GM23338 (cell line): ENCODE measurements at regions not wholly inside any gene's neighbourhood (a gene's known extent, or its start where the extent isn't known, plus 50 kb on each side); places are given as distances from the start of the nearest gene placed in this dataset.

Experiments
- ATAC-seq: fragments of 200-7000 bp; cut with Tn5 transposase; 3 replicates; pipeline ENCODE4 v1.9.1; 2020
- DNase-seq: peaks from one replicate; pipeline ENCODE4 v3.0.0-alpha.2; 2015; ENCODE audit warnings: low spot score
- H2AFZ ChIP-seq: fragments of 200-600 bp; sonication (generic); 2 replicates; pipeline ENCODE4 v1.8.0; 2016; ENCODE audit warnings: antibody characterized with exemption, mild to moderate bottlenecking, moderate library complexity
- H3F3A ChIP-seq: fragments of 200-600 bp; sonication (generic); replicated peaks from 2 replicates; pipeline ENCODE4 v1.8.0; 2017; ENCODE audit warnings: antibody characterized with exemption, mixed run types, low read depth
- H3K27ac ChIP-seq: fragments of 200-600 bp; sonication (generic); 2 replicates; pipeline ENCODE4 v1.6.1; 2016; ENCODE audit warnings: low read depth
- H3K27me3 ChIP-seq: fragments of 200-600 bp; sonication (generic); 2 replicates; pipeline ENCODE4 v1.8.0; 2016; ENCODE audit warnings: mild to moderate bottlenecking, mixed run types, moderate library complexity; ENCODE audit not compliant: insufficient read depth
- H3K36me3 ChIP-seq: fragments of 200-600 bp; sonication (generic); 2 replicates; pipeline ENCODE4 v1.8.0; 2016; ENCODE audit warnings: mild to moderate bottlenecking; ENCODE audit not compliant: insufficient read depth
- H3K4me1 ChIP-seq: fragments of 200-600 bp; sonication (generic); 2 replicates; pipeline ENCODE4 v1.8.0; 2016; ENCODE audit warnings: mild to moderate bottlenecking, moderate library complexity; ENCODE audit not compliant: insufficient read depth
- H3K4me2 ChIP-seq: fragments of 200-600 bp; sonication (generic); 2 replicates; pipeline ENCODE4 v1.7.1; 2017; ENCODE audit warnings: mixed run types
- H3K4me3 ChIP-seq: fragments of 200-600 bp; sonication (generic); 2 replicates; pipeline ENCODE4 v1.6.1; 2016; ENCODE audit warnings: mixed run types
- H3K79me2 ChIP-seq: fragments of 200-600 bp; sonication (generic); replicated peaks from 2 replicates; pipeline ENCODE4 v1.8.0; 2017; ENCODE audit warnings: mild to moderate bottlenecking; ENCODE audit not compliant: insufficient read depth
- H3K9me2 ChIP-seq: fragments of 200-600 bp; sonication (generic); 2 replicates; pipeline ENCODE4 v1.8.0; 2017; ENCODE audit not compliant: insufficient read depth
- H4K20me1 ChIP-seq: fragments of 200-600 bp; sonication (generic); replicated peaks from 2 replicates; pipeline ENCODE4 v1.8.0; 2017; ENCODE audit warnings: mild to moderate bottlenecking; ENCODE audit not compliant: insufficient read depth
- H3K27ac Mint-ChIP-seq: 2 replicates; pipeline ENCODE4 v1.8.0; 2020; ENCODE audit warnings: inconsistent platforms, mild to moderate bottlenecking, moderate library complexity, mixed read lengths
- H3K27me3 Mint-ChIP-seq: 3 replicates; pipeline ENCODE4 v1.8.0; 2022; ENCODE audit warnings: low read depth, mild to moderate bottlenecking, moderate library complexity, mixed read lengths, inconsistent platforms; ENCODE audit not compliant: insufficient read depth, poor library complexity
- H3K36me3 Mint-ChIP-seq: 3 replicates; pipeline ENCODE4 v1.8.0; 2021; ENCODE audit warnings: low read depth, mild to moderate bottlenecking, inconsistent platforms, moderate library complexity, mixed read lengths
- H3K4me1 Mint-ChIP-seq: 3 replicates; pipeline ENCODE4 v1.8.0; 2020; ENCODE audit warnings: mild to moderate bottlenecking, inconsistent platforms, mixed read lengths
- H3K4me3 Mint-ChIP-seq: 3 replicates; pipeline ENCODE4 v1.8.0; 2021; ENCODE audit warnings: moderate library complexity, mild to moderate bottlenecking, inconsistent platforms, mixed read lengths
- H3K9me3 Mint-ChIP-seq: 3 replicates; pipeline ENCODE4 v1.8.0; 2020; ENCODE audit warnings: moderate library complexity, mild to moderate bottlenecking, inconsistent platforms, mixed read lengths
- CREB1 ChIP-seq: fragments of 250-450 bp; sonication (Bioruptor Pico); IDR thresholded peaks from 2 replicates; pipeline ENCODE4 v1.5.0; 2020; ENCODE audit warnings: low read depth, mild to moderate bottlenecking, moderate library complexity
- CTCF ChIP-seq, 2 experiments: fragments of 200-600 bp in 1 of 2; sonication (generic) in 1 of 2; conservative IDR thresholded peaks; 2 replicates each; pipeline versions ENCODE4 v1.5.1 to v1.6.1; 2016 to 2017; ENCODE audit warnings: antibody characterized with exemption in 2 of 2, low read depth in 2 of 2, mild to moderate bottlenecking in 2 of 2, moderate library complexity in 1 of 2
- ETS1 ChIP-seq: IDR thresholded peaks from 2 replicates; pipeline ENCODE4 v1.6.1; 2016; ENCODE audit warnings: antibody characterized with exemption
- EZH2 ChIP-seq: fragments of 200-600 bp; sonication (generic); IDR thresholded peaks from one replicate; pipeline ENCODE4 v1.8.0; 2017; ENCODE audit warnings: antibody characterized with exemption, mild to moderate bottlenecking, low read depth; ENCODE audit not compliant: unreplicated experiment
- EZH2phosphoT487 ChIP-seq: fragments of 200-600 bp; sonication (generic); IDR thresholded peaks from one replicate; pipeline ENCODE4 v1.8.1; 2018; ENCODE audit warnings: antibody characterized with exemption; ENCODE audit not compliant: unreplicated experiment
- JUNB ChIP-seq: IDR thresholded peaks from one replicate; pipeline ENCODE4 v1.6.1; 2016; ENCODE audit warnings: antibody characterized with exemption; ENCODE audit not compliant: unreplicated experiment
- NANOG ChIP-seq: IDR thresholded peaks from 2 replicates; pipeline ENCODE4 v1.6.1; 2016; ENCODE audit warnings: antibody characterized with exemption, borderline replicate concordance
- POLR2AphosphoS5 ChIP-seq: IDR thresholded peaks from 2 replicates; pipeline ENCODE4 v1.6.1; 2016; ENCODE audit warnings: antibody characterized with exemption, low read depth
- STAT1 ChIP-seq: IDR thresholded peaks from one replicate; pipeline ENCODE4 v1.6.1; 2016; ENCODE audit warnings: antibody characterized with exemption; ENCODE audit not compliant: unreplicated experiment
- ZNF114 ChIP-seq: fragments of 250-450 bp; sonication (Bioruptor Pico); IDR thresholded peaks from 2 replicates; pipeline ENCODE4 v1.5.0; 2020; ENCODE audit warnings: mild to moderate bottlenecking, moderate library complexity
- ZNF331 ChIP-seq: fragments of 250-450 bp; sonication (Bioruptor Pico); IDR thresholded peaks from 2 replicates; pipeline ENCODE4 v1.5.0; 2020; ENCODE audit warnings: low read depth, mild to moderate bottlenecking, moderate library complexity
- TF ChIP-seq, protein P1 (sequence below): IDR thresholded peaks from one replicate; pipeline ENCODE4 v1.6.1; 2018; ENCODE audit warnings: antibody characterized with exemption; ENCODE audit not compliant: unreplicated experiment
- TF ChIP-seq, protein P2 (sequence below): fragments of 250-450 bp; sonication (Bioruptor Pico); IDR thresholded peaks from 2 replicates; pipeline ENCODE4 v1.5.0; 2020; ENCODE audit warnings: mild to moderate bottlenecking, moderate library complexity

DNA sequence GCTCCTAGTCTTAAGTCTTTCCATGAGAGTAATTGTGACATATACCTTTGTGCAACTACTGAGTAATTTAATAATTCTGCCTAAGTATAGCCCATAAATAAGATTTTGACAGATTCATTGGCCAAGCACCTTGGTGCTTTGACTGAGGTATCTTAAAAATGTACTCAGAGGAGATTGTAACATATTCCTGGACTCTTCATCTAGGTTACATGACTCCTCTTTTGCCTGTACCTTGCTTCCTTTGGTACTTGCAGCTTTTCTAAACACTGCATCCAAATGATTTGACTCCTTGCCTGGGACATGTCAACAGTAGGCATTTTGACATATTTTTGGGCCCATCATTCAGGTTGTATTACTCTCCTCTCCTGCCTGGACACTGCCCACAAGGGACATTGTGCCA, 1125.0 kb upstream of the AMELY start:
- H3K27me3 Mint-ChIP-seq = no peaks in the 10 kb centered on the region
- H3K4me2 ChIP-seq = no peak overlapping the region

More for the DNA sequence above, 1125.0 kb upstream of the AMELY start:
- no peak overlapping the region for H3K4me3 ChIP-seq
- TF ChIP-seq STAT1 = no peak
- no peak for TF ChIP-seq ZNF114
- TF ChIP-seq CTCF (conservative IDR thresholded peaks at IDR 0.05; ENCODE audit: low read depth in 2 of 2) = no peak
- TF ChIP-seq ETS1 = no peak
- TF ChIP-seq NANOG = no peak
- TF ChIP-seq JUNB = no peak
- TF ChIP-seq, protein P1, sequence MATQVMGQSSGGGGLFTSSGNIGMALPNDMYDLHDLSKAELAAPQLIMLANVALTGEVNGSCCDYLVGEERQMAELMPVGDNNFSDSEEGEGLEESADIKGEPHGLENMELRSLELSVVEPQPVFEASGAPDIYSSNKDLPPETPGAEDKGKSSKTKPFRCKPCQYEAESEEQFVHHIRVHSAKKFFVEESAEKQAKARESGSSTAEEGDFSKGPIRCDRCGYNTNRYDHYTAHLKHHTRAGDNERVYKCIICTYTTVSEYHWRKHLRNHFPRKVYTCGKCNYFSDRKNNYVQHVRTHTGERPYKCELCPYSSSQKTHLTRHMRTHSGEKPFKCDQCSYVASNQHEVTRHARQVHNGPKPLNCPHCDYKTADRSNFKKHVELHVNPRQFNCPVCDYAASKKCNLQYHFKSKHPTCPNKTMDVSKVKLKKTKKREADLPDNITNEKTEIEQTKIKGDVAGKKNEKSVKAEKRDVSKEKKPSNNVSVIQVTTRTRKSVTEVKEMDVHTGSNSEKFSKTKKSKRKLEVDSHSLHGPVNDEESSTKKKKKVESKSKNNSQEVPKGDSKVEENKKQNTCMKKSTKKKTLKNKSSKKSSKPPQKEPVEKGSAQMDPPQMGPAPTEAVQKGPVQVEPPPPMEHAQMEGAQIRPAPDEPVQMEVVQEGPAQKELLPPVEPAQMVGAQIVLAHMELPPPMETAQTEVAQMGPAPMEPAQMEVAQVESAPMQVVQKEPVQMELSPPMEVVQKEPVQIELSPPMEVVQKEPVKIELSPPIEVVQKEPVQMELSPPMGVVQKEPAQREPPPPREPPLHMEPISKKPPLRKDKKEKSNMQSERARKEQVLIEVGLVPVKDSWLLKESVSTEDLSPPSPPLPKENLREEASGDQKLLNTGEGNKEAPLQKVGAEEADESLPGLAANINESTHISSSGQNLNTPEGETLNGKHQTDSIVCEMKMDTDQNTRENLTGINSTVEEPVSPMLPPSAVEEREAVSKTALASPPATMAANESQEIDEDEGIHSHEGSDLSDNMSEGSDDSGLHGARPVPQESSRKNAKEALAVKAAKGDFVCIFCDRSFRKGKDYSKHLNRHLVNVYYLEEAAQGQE = no peak
- TF ChIP-seq CREB1 (CRISPR knock-in tag) = no peak
- no peak for TF ChIP-seq EZH2phosphoT487
- TF ChIP-seq POLR2AphosphoS5 = no peak
- TF ChIP-seq, protein P2, sequence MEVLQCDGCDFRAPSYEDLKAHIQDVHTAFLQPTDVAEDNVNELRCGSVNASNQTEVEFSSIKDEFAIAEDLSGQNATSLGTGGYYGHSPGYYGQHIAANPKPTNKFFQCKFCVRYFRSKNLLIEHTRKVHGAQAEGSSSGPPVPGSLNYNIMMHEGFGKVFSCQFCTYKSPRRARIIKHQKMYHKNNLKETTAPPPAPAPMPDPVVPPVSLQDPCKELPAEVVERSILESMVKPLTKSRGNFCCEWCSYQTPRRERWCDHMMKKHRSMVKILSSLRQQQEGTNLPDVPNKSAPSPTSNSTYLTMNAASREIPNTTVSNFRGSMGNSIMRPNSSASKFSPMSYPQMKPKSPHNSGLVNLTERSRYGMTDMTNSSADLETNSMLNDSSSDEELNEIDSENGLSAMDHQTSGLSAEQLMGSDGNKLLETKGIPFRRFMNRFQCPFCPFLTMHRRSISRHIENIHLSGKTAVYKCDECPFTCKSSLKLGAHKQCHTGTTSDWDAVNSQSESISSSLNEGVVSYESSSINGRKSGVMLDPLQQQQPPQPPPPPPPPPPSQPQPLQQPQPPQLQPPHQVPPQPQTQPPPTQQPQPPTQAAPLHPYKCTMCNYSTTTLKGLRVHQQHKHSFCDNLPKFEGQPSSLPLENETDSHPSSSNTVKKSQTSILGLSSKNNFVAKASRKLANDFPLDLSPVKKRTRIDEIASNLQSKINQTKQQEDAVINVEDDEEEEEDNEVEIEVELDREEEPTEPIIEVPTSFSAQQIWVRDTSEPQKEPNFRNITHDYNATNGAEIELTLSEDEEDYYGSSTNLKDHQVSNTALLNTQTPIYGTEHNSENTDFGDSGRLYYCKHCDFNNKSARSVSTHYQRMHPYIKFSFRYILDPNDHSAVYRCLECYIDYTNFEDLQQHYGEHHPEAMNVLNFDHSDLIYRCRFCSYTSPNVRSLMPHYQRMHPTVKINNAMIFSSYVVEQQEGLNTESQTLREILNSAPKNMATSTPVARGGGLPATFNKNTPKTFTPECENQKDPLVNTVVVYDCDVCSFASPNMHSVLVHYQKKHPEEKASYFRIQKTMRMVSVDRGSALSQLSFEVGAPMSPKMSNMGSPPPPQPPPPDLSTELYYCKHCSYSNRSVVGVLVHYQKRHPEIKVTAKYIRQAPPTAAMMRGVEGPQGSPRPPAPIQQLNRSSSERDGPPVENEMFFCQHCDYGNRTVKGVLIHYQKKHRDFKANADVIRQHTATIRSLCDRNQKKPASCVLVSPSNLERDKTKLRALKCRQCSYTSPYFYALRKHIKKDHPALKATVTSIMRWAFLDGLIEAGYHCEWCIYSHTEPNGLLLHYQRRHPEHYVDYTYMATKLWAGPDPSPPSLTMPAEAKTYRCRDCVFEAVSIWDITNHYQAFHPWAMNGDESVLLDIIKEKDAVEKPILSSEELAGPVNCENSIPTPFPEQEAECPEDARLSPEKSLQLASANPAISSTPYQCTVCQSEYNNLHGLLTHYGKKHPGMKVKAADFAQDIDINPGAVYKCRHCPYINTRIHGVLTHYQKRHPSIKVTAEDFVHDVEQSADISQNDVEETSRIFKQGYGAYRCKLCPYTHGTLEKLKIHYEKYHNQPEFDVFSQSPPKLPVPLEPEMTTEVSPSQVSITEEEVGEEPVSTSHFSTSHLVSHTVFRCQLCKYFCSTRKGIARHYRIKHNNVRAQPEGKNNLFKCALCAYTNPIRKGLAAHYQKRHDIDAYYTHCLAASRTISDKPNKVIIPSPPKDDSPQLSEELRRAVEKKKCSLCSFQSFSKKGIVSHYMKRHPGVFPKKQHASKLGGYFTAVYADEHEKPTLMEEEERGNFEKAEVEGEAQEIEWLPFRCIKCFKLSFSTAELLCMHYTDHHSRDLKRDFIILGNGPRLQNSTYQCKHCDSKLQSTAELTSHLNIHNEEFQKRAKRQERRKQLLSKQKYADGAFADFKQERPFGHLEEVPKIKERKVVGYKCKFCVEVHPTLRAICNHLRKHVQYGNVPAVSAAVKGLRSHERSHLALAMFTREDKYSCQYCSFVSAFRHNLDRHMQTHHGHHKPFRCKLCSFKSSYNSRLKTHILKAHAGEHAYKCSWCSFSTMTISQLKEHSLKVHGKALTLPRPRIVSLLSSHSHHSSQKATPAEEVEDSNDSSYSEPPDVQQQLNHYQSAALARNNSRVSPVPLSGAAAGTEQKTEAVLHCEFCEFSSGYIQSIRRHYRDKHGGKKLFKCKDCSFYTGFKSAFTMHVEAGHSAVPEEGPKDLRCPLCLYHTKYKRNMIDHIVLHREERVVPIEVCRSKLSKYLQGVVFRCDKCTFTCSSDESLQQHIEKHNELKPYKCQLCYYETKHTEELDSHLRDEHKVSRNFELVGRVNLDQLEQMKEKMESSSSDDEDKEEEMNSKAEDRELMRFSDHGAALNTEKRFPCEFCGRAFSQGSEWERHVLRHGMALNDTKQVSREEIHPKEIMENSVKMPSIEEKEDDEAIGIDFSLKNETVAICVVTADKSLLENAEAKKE = no peak
- TF ChIP-seq EZH2 = no peak
- no peak for TF ChIP-seq ZNF331
- no peaks in the 10 kb centered on the region for H3K9me2 ChIP-seq
- H4K20me1 ChIP-seq = no peaks in the 10 kb centered on the region
- Mint-ChIP-seq H3K36me3 (no peaks in the 10 kb centered on the region), H3K9me3 (no peaks in the 10 kb centered on the region), H3K4me1 (no peaks in the 10 kb centered on the region), H3K27ac (no peak overlapping the region), H3K4me3 (no peak overlapping the region)
- no peak overlapping the region for H2AFZ ChIP-seq
- H3K79me2 ChIP-seq = no peaks in the 10 kb centered on the region
- no peaks in the 10 kb centered on the region for H3F3A ChIP-seq
- no peak for DNase-seq
- H3K27me3 ChIP-seq = no peaks in the 10 kb centered on the region
- no peak overlapping the region for H3K27ac ChIP-seq
- no peaks in the 10 kb centered on the region for H3K4me1 ChIP-seq
- H3K36me3 ChIP-seq = no peaks in the 10 kb centered on the region
- no peak for ATAC-seq
